Duodenal mucosa (tissue), 2 donors: ENCODE measurements at regions not wholly inside any gene's neighbourhood (a gene's known extent, or its start where the extent isn't known, plus 50 kb on each side); places are given as distances from the start of the nearest gene placed in this dataset.

ENCODE experiments used
- H3K27ac ChIP-seq: one replicate; pipeline ENCODE4 v1.7.0; 2013; ENCODE audit warnings: low read depth, low read length
- H3K27me3 ChIP-seq, 2 donors: one replicate each; pipeline ENCODE4 v1.7.0; 2013; ENCODE audit warnings: low read length in 2 of 2, control low read depth in 1 of 2; ENCODE audit not compliant: insufficient read depth in 2 of 2, control insufficient read depth in 1 of 2
- H3K36me3 ChIP-seq, 2 donors: one replicate each; pipeline ENCODE4 v1.7.0; 2013; ENCODE audit warnings: low read length in 2 of 2, control low read depth in 1 of 2; ENCODE audit not compliant: insufficient read depth in 2 of 2, control insufficient read depth in 1 of 2
- H3K4me1 ChIP-seq, 2 donors: one replicate each; pipeline ENCODE4 v1.7.0; 2013; ENCODE audit warnings: low read length in 2 of 2, control low read depth in 1 of 2; ENCODE audit not compliant: insufficient read depth in 2 of 2, control insufficient read depth in 1 of 2
- H3K4me3 ChIP-seq, 2 donors: one replicate each; pipeline ENCODE4 v1.7.0; 2013; ENCODE audit warnings: low read length in 2 of 2, low read depth in 1 of 2
- H3K9ac ChIP-seq, 2 donors: one replicate each; pipeline ENCODE4 v1.7.0; 2013; ENCODE audit warnings: low read length in 2 of 2, low read depth in 1 of 2
- H3K9me3 ChIP-seq, 2 donors: one replicate each; pipeline ENCODE4 v1.7.0; 2013; ENCODE audit warnings: low read length in 2 of 2, control low read depth in 1 of 2; ENCODE audit not compliant: control insufficient read depth in 1 of 2

DNA sequence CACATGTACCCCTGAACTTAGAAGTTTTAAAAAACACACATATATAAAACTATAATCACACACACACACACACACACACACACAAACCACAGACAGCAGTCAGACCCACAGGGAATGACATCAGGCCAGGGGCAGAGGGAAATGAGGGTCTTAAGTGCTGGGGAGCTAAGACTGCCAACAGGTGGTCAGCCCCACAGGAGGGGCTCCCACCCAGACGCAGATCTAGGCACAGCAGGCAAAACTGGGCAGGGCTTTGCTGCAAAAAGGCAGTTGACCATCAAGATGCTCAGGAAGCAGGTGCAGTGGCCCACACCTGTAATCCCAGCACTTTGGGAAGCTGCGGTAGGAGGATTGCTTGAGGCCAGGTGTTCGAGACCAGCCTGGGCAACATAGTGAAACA is 121.0 kb upstream of the LSM14A start:
- Histone ChIP-seq H3K4me1 (no peaks in the 10 kb centered on the region), H3K27me3 (no peaks in the 10 kb centered on the region), H3K36me3 (no peaks in the 10 kb centered on the region), H3K9me3 (no peaks in the 10 kb centered on the region), H3K9ac (no peak overlapping the region), H3K4me3 (no peak overlapping the region), H3K27ac (no peak overlapping the region)

DNA sequence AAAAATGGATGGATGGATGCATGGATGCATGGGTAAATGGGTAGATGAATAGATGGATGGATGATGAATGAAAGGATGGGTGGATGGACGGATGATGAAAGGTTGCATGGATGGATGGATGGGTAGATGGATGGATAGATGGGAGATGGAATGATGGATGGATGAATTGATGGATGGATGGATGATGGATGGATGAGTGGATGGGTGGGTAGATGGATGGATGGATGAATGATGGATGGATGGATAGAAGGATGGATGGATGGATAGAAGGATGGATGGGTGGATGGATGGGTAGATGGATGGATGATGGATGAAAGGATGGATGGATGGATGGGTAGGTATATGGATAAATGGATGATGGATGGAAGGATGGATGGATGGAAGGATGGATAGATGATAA is 115.1 kb upstream of the LSM14A start:
- Histone ChIP-seq H3K4me3 (no peak overlapping the region), H3K36me3 (no peaks in the 10 kb centered on the region)

GRCh38 chr19:34066007-34066643 is 106.2 kb upstream of the LSM14A start:
- no peak overlapping the region for H3K4me3 ChIP-seq
- peaks cover 0 to 2% of the 10 kb centered on the region in 2 donors for H3K27me3 ChIP-seq
- H3K9ac ChIP-seq, result no peak overlapping the region
- no peaks in the 10 kb centered on the region for H3K36me3 ChIP-seq
- no peaks in the 10 kb centered on the region for H3K4me1 ChIP-seq
- no peaks in the 10 kb centered on the region for H3K9me3 ChIP-seq
- H3K27ac ChIP-seq, result no peak overlapping the region

More for the DNA sequence above, 115.1 kb upstream of the LSM14A start:
- H3K27ac ChIP-seq, result no peak overlapping the region
- no peak overlapping the region for H3K9ac ChIP-seq
- no peaks in the 10 kb centered on the region for H3K27me3 ChIP-seq
- no peaks in the 10 kb centered on the region for H3K4me1 ChIP-seq
- H3K9me3 ChIP-seq, result no peaks in the 10 kb centered on the region

DNA sequence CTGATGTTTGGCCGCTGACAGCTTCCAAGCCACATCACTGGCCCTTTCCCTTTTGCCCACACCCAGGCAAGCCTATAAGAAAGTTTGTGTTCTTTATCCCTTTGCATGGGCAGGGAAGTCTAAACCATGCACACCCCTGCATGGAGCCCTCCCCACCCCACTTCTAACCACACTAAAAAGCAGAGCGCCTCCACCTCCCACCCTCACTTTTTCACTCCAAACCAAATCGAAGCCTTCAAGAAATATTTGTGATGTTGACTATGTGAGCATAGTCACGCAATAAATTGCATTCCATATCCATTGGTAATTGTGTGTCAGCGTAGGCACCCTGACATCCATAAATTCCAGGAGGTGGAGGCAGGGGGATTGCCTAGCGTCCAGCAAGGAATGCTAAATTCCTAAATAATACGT is 104.4 kb upstream of the LSM14A start:
- no peaks in the 10 kb centered on the region for H3K9me3 ChIP-seq
- no peak overlapping the region for H3K27ac ChIP-seq
- no peaks in the 10 kb centered on the region for H3K36me3 ChIP-seq
- no peak overlapping the region for H3K4me3 ChIP-seq
- no peaks in the 10 kb centered on the region for H3K4me1 ChIP-seq
- H3K27me3 ChIP-seq, result peaks cover 0 to 2% of the 10 kb centered on the region in 2 donors
- H3K9ac ChIP-seq, result no peak overlapping the region

- no peak overlapping the region for H3K9ac ChIP-seq
- no peak overlapping the region for H3K27ac ChIP-seq
- no peak overlapping the region for H3K4me3 ChIP-seq
- H3K4me1 ChIP-seq, result no peaks in the 10 kb centered on the region
- H3K36me3 ChIP-seq, result no peaks in the 10 kb centered on the region
- H3K27me3 ChIP-seq, result peaks cover 0 to 2% of the 10 kb centered on the region in 2 donors
- H3K9me3 ChIP-seq, result no peaks in the 10 kb centered on the region
These were observed 96.6 kb upstream of the LSM14A start for GRCh38 chr19:34075661-34076091.

DNA sequence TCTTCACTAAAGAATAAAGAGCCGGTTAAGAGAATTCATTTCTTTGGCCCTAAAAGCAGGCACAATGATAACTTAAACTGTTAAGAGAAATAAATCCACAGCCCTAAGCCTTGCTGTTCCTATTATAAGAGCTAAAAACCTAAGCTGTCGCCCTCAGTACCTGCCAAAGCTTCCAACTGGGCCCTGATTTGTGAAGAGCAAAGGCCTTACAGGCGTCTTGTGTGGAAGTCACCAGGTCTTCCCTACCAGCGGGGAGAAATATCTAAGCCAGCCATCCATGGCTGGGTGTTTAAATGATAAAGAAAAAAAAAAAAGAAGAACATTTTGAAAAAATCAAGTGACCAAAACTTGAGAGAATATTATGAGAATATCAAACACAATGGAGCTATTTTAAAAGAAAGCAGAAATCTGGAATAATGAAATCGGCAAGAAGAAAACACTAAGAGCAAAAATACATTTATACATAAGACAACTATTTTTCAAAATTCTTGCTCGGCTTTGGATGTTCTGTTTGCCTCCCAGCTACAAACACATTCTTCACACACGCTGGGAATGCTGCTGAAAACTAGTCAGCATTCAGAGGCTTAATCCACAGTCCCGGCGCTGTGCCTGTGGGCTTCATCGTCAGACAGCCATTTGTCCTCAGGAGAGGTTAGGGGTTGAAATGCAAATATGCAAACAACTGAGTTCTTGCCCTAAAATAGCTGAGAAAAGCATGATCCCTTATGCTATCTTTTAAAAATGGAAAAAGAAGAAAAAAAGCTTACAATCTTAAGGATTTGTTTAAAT is 89.8 kb upstream of the LSM14A start:
- no peaks in the 10 kb centered on the region for H3K36me3 ChIP-seq
- no peaks in the 10 kb centered on the region for H3K4me1 ChIP-seq
- no peaks in the 10 kb centered on the region for H3K9me3 ChIP-seq
- peaks cover 0 to 7% of the 10 kb centered on the region in 2 donors for H3K27me3 ChIP-seq
- H3K9ac ChIP-seq, result no peak overlapping the region
- H3K27ac ChIP-seq, result no peak overlapping the region
- H3K4me3 ChIP-seq, result no peak overlapping the region

DNA sequence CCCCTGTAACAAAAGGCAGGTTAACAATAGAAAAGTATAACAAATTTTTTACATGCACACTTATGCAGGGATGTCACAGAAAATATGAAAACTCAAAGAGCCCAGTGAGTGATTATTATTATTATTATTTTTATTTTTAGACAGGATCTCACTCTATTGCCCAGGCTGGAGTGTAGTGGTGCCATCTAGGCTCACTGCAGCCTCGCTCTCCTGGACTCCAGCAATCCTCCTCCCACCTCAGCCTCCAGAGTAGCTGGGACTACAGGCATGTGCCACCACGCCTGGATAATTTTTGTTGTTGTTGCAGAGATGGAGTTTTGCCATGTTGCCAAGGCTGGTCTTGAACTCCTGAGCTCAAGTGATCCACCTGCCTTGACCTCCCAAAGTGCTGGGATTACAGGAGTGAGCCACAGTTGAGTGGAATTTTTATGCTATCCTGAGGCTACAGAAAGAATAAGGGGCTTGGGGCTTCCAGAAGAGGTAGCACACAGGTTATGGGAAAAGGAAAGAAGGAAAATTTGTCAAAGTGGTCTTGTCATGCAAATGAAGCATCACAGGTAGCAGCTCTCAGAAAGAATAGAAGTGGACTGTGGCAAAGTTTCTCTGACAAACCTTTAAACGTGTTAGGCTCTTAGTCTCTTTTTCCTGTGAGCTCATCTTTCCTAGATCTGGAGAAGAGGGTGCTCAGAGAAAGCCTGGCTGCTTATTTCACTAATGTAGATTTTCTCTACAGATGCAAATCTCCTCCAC is 87.7 kb upstream of the LSM14A start:
- no peak overlapping the region for H3K9ac ChIP-seq
- no peak overlapping the region for H3K4me3 ChIP-seq

GRCh38 chr19:34085336-34085735 is 87.0 kb upstream of the LSM14A start:
- Histone ChIP-seq H3K36me3 (no peaks in the 10 kb centered on the region), H3K4me1 (no peaks in the 10 kb centered on the region), H3K9ac (no peak overlapping the region), H3K27me3 (peaks cover 0 to 7% of the 10 kb centered on the region in 2 donors), H3K4me3 (no peak overlapping the region), H3K9me3 (no peaks in the 10 kb centered on the region), H3K27ac (no peak overlapping the region)

More for the DNA sequence above, 87.7 kb upstream of the LSM14A start:
- Histone ChIP-seq H3K4me1 (no peaks in the 10 kb centered on the region), H3K9me3 (no peaks in the 10 kb centered on the region), H3K27me3 (peaks cover 0 to 7% of the 10 kb centered on the region in 2 donors), H3K36me3 (no peaks in the 10 kb centered on the region), H3K27ac (no peak overlapping the region)

- H3K9ac ChIP-seq, result no peak overlapping the region
- H3K27ac ChIP-seq, result no peak overlapping the region
- no peaks in the 10 kb centered on the region for H3K9me3 ChIP-seq
- H3K4me3 ChIP-seq, result no peak overlapping the region
- no peaks in the 10 kb centered on the region for H3K4me1 ChIP-seq
- H3K36me3 ChIP-seq, result no peaks in the 10 kb centered on the region
- H3K27me3 ChIP-seq, result peaks cover 0 to 7% of the 10 kb centered on the region in 2 donors
These were observed 84.0 kb upstream of the LSM14A start for GRCh38 chr19:34088292-34088691.

- Histone ChIP-seq H3K36me3 (no peaks in the 10 kb centered on the region), H3K9me3 (no peaks in the 10 kb centered on the region), H3K9ac (no peak overlapping the region), H3K4me1 (no peaks in the 10 kb centered on the region), H3K27me3 (peaks cover 0 to 7% of the 10 kb centered on the region in 2 donors), H3K27ac (no peak overlapping the region), H3K4me3 (no peak overlapping the region)
These were observed 82.7 kb upstream of the LSM14A start for GRCh38 chr19:34089566-34089965.
